ENCODE measurements at regions not wholly inside any gene's neighbourhood (a gene's known extent, or its start where the extent isn't known, plus 50 kb on each side); places are given as distances from the start of the nearest gene placed in this dataset.

DNA sequence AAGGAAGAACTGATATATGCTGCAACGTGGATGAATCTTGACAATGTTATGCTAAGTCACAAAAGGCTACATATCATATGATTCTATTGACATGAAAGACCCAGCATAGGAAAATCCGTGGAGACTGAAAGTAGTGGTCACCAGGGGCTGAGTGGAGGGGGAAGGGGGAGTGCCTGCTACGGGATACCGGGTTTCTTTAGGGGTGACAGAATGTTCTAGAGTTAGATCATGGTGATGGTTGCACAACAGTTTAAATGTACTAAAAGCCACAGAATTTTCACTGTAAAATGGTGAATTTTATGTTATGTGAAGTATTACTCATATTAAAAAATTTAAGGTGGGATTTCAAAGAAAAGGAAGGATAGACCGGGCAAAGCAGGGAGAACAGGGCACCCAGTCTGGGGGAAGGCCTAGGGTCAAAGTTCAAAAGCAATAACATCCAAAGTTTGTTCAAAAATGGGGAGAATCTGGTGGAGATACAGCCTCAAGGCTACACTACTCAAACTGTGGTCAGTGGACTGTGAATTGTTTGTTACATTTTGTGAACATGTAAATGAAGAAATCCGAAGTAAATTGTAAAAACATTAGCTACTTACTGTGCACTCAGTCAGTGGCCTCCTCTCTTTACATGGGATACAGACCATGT lies 74.2 kb upstream of the FNDC3B start:
- DNase-seq (ENCODE audit: low read depth): no peak
- TF ChIP-seq, protein P1, sequence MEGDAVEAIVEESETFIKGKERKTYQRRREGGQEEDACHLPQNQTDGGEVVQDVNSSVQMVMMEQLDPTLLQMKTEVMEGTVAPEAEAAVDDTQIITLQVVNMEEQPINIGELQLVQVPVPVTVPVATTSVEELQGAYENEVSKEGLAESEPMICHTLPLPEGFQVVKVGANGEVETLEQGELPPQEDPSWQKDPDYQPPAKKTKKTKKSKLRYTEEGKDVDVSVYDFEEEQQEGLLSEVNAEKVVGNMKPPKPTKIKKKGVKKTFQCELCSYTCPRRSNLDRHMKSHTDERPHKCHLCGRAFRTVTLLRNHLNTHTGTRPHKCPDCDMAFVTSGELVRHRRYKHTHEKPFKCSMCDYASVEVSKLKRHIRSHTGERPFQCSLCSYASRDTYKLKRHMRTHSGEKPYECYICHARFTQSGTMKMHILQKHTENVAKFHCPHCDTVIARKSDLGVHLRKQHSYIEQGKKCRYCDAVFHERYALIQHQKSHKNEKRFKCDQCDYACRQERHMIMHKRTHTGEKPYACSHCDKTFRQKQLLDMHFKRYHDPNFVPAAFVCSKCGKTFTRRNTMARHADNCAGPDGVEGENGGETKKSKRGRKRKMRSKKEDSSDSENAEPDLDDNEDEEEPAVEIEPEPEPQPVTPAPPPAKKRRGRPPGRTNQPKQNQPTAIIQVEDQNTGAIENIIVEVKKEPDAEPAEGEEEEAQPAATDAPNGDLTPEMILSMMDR (IDR thresholded peaks at IDR 0.05; ENCODE audit: insufficient read depth, low read depth, low read length, missing control alignments): no peak
- no peak overlapping the region for H3K4me3 ChIP-seq (ENCODE audit: low read length)

DNA sequence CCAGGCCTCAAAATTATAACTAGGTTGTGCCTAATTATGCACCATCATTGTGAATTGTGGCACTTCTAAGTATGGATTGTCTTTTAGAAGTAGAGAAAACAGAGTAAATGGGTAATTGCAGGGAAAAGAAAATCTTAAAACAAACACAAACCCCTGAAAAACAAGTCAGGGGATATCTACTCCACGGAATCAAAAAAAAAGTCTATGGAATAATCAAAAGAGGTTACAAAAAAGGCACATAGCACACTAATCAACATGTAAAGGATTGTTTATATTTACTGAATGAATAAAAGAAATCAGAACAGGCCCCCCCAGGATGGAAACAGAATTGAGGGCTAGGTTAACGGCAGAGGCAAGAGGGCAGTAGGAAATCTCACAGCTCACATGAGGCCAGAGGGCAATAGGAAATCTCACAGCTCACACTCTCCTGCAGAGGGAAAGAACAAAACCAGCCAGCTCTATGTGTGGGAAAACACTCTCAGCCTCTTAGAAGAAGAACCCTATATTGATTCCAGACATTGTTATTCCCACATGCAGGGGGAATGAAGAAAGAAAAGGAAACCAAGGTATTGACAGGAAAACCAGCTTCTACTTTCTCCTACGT lies 72.7 kb upstream of the FNDC3B start:
- TF ChIP-seq, protein P1 (IDR thresholded peaks at IDR 0.05; ENCODE audit: insufficient read depth, low read depth, low read length, missing control alignments): no peak
- H3K4me3 ChIP-seq (ENCODE audit: low read length): no peak overlapping the region

DNA sequence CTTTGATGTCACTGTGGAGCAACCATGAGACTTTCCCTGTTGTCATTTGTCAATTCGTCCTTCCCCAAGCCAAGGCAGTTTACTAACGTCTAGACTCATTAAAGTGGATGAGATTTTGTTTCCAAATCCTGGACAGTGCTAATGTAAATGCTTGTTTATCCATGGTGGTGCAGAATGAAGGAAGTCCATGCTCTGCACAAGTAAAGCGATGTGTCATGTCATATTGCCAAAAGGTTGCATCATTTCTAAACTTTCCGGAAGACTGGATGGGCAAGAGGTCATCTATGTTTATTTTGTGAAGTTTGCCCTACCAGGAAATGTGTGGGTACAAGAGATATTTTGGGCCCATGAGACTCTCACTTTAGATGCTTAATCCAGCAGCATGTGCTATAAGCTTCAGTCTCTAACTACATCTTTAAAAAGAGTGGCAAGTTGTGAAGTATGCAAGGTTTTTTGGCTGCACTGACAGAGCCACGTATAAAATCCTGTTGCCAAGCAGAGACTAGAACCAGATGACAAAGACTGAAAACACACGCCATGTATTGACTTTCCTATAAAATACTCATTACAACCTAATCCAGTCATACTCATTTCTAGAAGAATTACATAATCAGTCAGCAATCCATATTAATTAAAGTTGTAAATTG lies 72.1 kb upstream of the FNDC3B start:
- H3K4me3 ChIP-seq (ENCODE audit: low read length): no peak overlapping the region
- TF ChIP-seq, protein P1 (IDR thresholded peaks at IDR 0.05; ENCODE audit: insufficient read depth, low read depth, low read length, missing control alignments): no peak
- DNase-seq (ENCODE audit: low read depth): peak; percentile 64

More for the DNA sequence above, 72.7 kb upstream of the FNDC3B start:
- DNase-seq (ENCODE audit: low read depth): no peak

DNA sequence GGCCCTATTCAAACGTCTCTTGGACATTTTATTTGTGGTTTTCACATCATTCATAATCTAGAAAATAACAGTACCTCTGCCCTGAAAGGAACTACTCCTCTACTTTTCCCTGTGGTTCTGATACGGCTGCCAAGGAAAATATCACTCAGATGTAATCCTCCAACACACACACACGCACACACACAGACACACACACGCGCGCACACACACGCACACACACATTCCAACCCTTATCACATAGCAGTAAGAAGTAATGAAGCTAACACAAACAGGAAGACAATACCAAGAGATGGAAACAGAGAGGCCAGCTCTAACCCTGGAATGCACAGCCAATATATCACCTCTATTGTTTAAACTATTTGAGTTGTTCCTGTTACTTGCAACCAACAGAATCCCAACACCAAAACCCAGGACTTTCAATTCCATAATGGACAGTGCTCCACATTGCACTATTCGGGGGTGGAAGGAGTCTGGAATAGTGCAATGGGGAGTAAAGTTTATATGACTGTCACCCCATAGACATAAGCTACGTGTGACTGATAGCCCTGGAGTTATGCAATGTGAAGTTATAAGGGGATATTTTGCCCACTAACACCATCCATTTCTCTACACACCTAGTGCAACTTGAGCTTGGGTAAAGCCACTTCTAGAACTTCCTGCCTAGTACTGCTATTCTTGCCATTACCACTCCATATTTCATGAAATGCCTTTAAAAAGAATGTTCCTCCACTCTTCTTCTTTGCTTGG lies 71.3 kb upstream of the FNDC3B start:
- no peak for DNase-seq (ENCODE audit: low read depth)
- no peak overlapping the region for H3K4me3 ChIP-seq (ENCODE audit: low read length)
- TF ChIP-seq, protein P1 (IDR thresholded peaks at IDR 0.05; ENCODE audit: insufficient read depth, low read depth, low read length, missing control alignments): no peak

DNA sequence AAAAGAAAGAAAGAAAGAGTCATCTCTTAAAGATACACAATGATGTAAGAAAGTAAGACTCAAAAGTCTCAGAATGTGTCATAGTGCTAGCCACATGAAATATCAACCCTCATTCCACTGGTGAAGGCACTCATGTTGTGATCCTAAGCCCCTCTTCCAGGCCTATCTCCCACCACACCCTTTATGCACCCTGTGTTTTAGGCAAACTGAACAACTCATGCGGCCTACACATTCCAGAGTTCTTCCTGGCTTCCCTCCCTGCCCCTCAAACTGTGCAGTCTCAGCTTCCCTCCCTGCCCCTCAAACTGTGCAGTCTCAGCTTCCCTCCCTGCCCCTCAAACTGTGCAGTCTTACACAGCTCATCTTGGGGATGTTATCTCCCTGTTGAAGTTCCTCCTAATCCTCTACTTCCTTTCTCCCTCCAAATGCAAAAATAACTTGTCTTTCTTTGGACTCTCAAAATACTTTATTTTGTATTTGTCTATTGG lies 69.0 kb upstream of the FNDC3B start:
- no peak for DNase-seq (ENCODE audit: low read depth)
- TF ChIP-seq, protein P1 (IDR thresholded peaks at IDR 0.05; ENCODE audit: insufficient read depth, low read depth, low read length, missing control alignments): no peak
- H3K4me3 ChIP-seq (ENCODE audit: low read length): no peak overlapping the region

DNA sequence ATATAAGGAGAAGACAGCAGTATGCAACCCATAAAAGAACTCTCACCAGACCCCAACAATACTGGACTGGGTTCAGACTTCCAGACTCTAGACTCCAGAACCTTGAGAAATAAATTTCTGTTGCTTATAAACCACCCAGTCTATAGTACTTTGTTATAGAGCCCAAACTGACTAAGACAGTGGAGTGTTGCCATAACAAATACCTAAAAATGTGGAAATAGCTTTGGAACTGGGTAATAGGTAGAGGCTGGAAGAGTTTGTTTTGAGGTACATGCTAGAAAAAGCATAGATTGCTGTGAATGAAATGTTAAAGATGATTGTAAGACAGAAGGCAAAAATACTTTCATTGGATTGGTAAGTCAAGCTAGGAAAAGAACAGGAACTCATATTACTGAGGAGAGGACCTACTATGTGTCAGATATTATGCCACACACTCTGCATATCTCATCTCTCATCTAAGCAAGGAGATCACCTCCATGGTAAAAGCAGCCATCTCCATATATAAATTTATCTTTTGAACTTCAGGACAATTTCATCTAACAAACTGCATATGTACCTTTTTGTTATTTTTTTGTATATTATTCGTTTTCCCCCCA lies 67.4 kb upstream of the FNDC3B start:
- TF ChIP-seq, protein P1 (IDR thresholded peaks at IDR 0.05; ENCODE audit: insufficient read depth, low read depth, low read length, missing control alignments): no peak
- no peak for DNase-seq (ENCODE audit: low read depth)
- no peak overlapping the region for H3K4me3 ChIP-seq (ENCODE audit: low read length)

Data from epithelial cell of esophagus (primary cell).